HepG2 (cell line): ENCODE measurements at regions not wholly inside any gene's neighbourhood (a gene's known extent, or its start where the extent isn't known, plus 50 kb on each side); places are given as distances from the start of the nearest gene placed in this dataset.

Source experiments
- ATAC-seq: fragments of 200-7000 bp; cut with Tn5 transposase; 3 replicates; pipeline ENCODE4 v1.9.1; 2020; ENCODE audit warnings: mild to moderate bottlenecking, moderate library complexity
- BruUV-seq: library from RNA; stranded (reverse); fragments of 400-500 nt; replicated peaks from 2 replicates; lab custom pipeline; 2021; lab: Mats Ljungman, UMichigan
- CTCF ChIA-PET: fragments of 300-600 bp; formaldehyde crosslinking; extraction: SDS; loops from one replicate; lab custom pipeline; 2021; ENCODE audit warnings: low total read pairs, inconsistent platforms, low intra/inter-chr PET ratio; lab: Yijun Ruan, JAX
- POLR2A ChIA-PET: fragments of 350-600 bp; sonication (Branson Sonifier 250); formaldehyde crosslinking; loops from one replicate; lab custom pipeline; 2020; ENCODE audit warnings: antibody characterized with exemption, inconsistent platforms; lab: Yijun Ruan, JAX
- DNase-seq: peaks from one replicate; pipeline ENCODE4 v3.0.0-alpha.2; 2015; ENCODE audit warnings: low spot score
- FAIRE-seq: peaks from 3 replicates; lab custom pipeline; 2011; peaks lifted over from hg19 to GRCh38; lab: Jason Lieb, UNC
- H2AFZ ChIP-seq: one replicate; pipeline ENCODE4 v1.6.1; 2011; ENCODE audit warnings: low read length, inconsistent platforms
- H3K27ac ChIP-seq: fragments of 300-600 bp; 3 replicates; pipeline ENCODE4 v1.8.0; 2011; ENCODE audit warnings: mixed run types, mild to moderate bottlenecking, mixed read lengths, low read length, inconsistent platforms; ENCODE audit not compliant: insufficient read depth; ENCODE audit errors: extremely low read length
- H3K27me3 ChIP-seq, 2 experiments: fragments of 200-600 bp in 1 of 2; 2 replicates in 1 of 2; 3 replicates in 1 of 2; pipeline versions ENCODE4 v1.6.0 to v1.8.0; 2011; ENCODE audit warnings: low read length in 2 of 2, mild to moderate bottlenecking in 2 of 2, moderate library complexity in 2 of 2, inconsistent platforms in 1 of 2; ENCODE audit not compliant: insufficient read depth in 2 of 2, control insufficient read depth in 1 of 2
- H3K36me3 ChIP-seq, 2 experiments: fragments of 200-600 bp in 1 of 2; replicated peaks in 1 of 2; 2 replicates in 1 of 2; 3 replicates in 1 of 2; pipeline versions ENCODE4 v1.5.1 to v1.8.0; 2011; ENCODE audit warnings: low read length in 2 of 2, inconsistent platforms in 1 of 2; ENCODE audit not compliant: insufficient read depth in 2 of 2, control insufficient read depth in 1 of 2
- H3K4me1 ChIP-seq: 2 replicates; pipeline ENCODE4 v1.5.1; 2012; ENCODE audit warnings: low read length, inconsistent platforms; ENCODE audit not compliant: insufficient read depth
- H3K4me2 ChIP-seq: 2 replicates; pipeline ENCODE4 v1.6.0; 2011; ENCODE audit warnings: low read depth, low read length, inconsistent platforms
- H3K4me3 ChIP-seq, 3 experiments: fragments of 200-600 bp in 1 of 3; sonication (generic), shearing (Covaris generic) in 1 of 3; replicated peaks in 1 of 3; 2 replicates each; pipeline ENCODE4 v1.5.1; 2011 to 2016; ENCODE audit warnings: low read length in 3 of 3, inconsistent platforms in 2 of 3, low read depth in 2 of 3, mild to moderate bottlenecking in 2 of 3, control low read depth in 1 of 3, mixed read lengths in 1 of 3; ENCODE audit not compliant: insufficient read depth in 1 of 3
- H3K79me2 ChIP-seq: one replicate; pipeline ENCODE4 v1.6.1; 2011; ENCODE audit warnings: low read length, inconsistent platforms; ENCODE audit not compliant: insufficient read depth
- H3K9ac ChIP-seq: 2 replicates; pipeline ENCODE4 v1.6.0; 2011; ENCODE audit warnings: mild to moderate bottlenecking, low read depth, low read length, inconsistent platforms; ENCODE audit not compliant: insufficient read depth
- H3K9me3 ChIP-seq: 2 replicates; pipeline ENCODE4 v1.5.1; 2012; ENCODE audit warnings: mild to moderate bottlenecking, low read length
- H4K20me1 ChIP-seq: 2 replicates; pipeline ENCODE4 v1.6.0; 2011; ENCODE audit warnings: inconsistent platforms, mild to moderate bottlenecking, low read length, moderate library complexity; ENCODE audit not compliant: insufficient read depth
- CEBPZ ChIP-seq: IDR thresholded peaks from 2 replicates; pipeline ENCODE4 v1.6.1; 2012; ENCODE audit warnings: low read length, improper control_type of control experiment
- DMTF1 ChIP-seq: sonication (generic); formaldehyde crosslinking; IDR thresholded peaks from 2 replicates; pipeline ENCODE4 v1.4.0; 2020; ENCODE audit warnings: mild to moderate bottlenecking, missing genetic modification reagents
- MTA1 ChIP-seq: sonication (generic); formaldehyde crosslinking; IDR thresholded peaks from 2 replicates; pipeline ENCODE4 v1.4.0; 2020; ENCODE audit warnings: missing genetic modification reagents, mild to moderate bottlenecking, borderline replicate concordance
- ZNF124 ChIP-seq: sonication (generic); formaldehyde crosslinking; IDR thresholded peaks from 2 replicates; pipeline ENCODE4 v1.4.0; 2020; ENCODE audit warnings: missing genetic modification reagents
- WGBS: methylation state at CpG from one replicate; pipeline ENCODE4 v1.1.6; 2017; ENCODE audit warnings: low lambda C conversion rate; 5-methylcytosine and 5-hydroxymethylcytosine counted together
- in situ Hi-C: cut with HindIII; loops from 2 replicates; pipeline ENCODE4 v1.10.0; 2017; ENCODE audit warnings: low pct_unique_long_range_greater_than_20kb; ENCODE audit not compliant: extremely low pct_ligation_motif_present
- intact Hi-C: fragments of 100-400 bp; cut with micrococcal nuclease; formaldehyde crosslinking; loops from one replicate; pipeline ENCODE4 v1.10.0; 2022; ENCODE audit not compliant: unreplicated experiment

- H3K4me3 ChIP-seq = no peak overlapping the region
- DNase-seq (no peak), FAIRE-seq (no peak), ATAC-seq (no peak)
- POLR2A ChIA-PET = no interaction called here
- TF ChIP-seq DMTF1 (CRISPR knock-in tag) (no peak), CEBPZ (no peak), ZNF124 (CRISPR knock-in tag) (no peak), MTA1 (no peak)
- WGBS = 35% methylated on average over 5 of the region's 15 CpGs
- BruUV-seq = no TSS peak
- no peaks in the 10 kb centered on the region for H3K4me1 ChIP-seq
- in situ Hi-C loops (no loop called here), intact Hi-C loops (no loop called here)
- no peaks in the 10 kb centered on the region for H3K79me2 ChIP-seq
- no peaks in the 10 kb centered on the region; the same call in 1 of the 2 replicates for H4K20me1 ChIP-seq
- peaks cover 9 to 75% of the 10 kb centered on the region in 2 experiments; a peak in 4 of 5 replicates for H3K27me3 ChIP-seq
- no peaks in the 10 kb centered on the region for H3K9me3 ChIP-seq
- H3K9ac ChIP-seq = no peak overlapping the region
- H3K36me3 ChIP-seq = no peaks in the 10 kb centered on the region
- H3K27ac ChIP-seq = no peak overlapping the region
- no peak overlapping the region for H3K4me2 ChIP-seq
- no peak overlapping the region for H2AFZ ChIP-seq
- CTCF ChIA-PET = no interaction called here
Measured at GRCh38 chr1:2857521-2857920, 56.0 kb upstream of the TTC34 start.
